ENCODE measurements at regions not wholly inside any gene's neighbourhood (a gene's known extent, or its start where the extent isn't known, plus 50 kb on each side); places are given as distances from the start of the nearest gene placed in this dataset.
A peak's percentile ranks its signal among the peaks of the same experiment; 100 is the strongest.

- Histone ChIP-seq H3K4me3 (no peak overlapping the region), H3K27me3 (no peaks in the 10 kb centered on the region), H3K27ac (peak overlapping the region; percentile 54), H3K4me1 (no peaks in the 10 kb centered on the region), H3K36me3 (no peaks in the 10 kb centered on the region), H3K9ac (ENCODE audit: low read depth in 2 of 2, low read length in 2 of 2) (no peak overlapping the region), H3K9me3 (no peaks in the 10 kb centered on the region)
- no peak for TF ChIP-seq CTCF (IDR thresholded peaks at IDR 0.05)
- intact Hi-C loops (cut with DNase I) = no loop called here
- DNase-seq = no peak
Observed at GRCh38 chr3:116940719-116941118, 231.1 kb downstream of the TUSC7 start.

GRCh38 chr3:116946376-116946775 lies 236.8 kb downstream of the TUSC7 start:
- no peaks in the 10 kb centered on the region for H3K27me3 ChIP-seq
- H3K27ac ChIP-seq = no peak overlapping the region
- no peaks in the 10 kb centered on the region for H3K36me3 ChIP-seq
- no peak overlapping the region for H3K9ac ChIP-seq (ENCODE audit: low read depth in 2 of 2, low read length in 2 of 2)
- H3K4me1 ChIP-seq = no peaks in the 10 kb centered on the region
- H3K9me3 ChIP-seq = no peaks in the 10 kb centered on the region
- H3K4me3 ChIP-seq = no peak overlapping the region
- no peak for DNase-seq
- no peak for TF ChIP-seq CTCF (IDR thresholded peaks at IDR 0.05)
- intact Hi-C loops (cut with DNase I) = no loop called here

- no peaks in the 10 kb centered on the region for H3K27me3 ChIP-seq
- H3K9me3 ChIP-seq = no peaks in the 10 kb centered on the region
- no peaks in the 10 kb centered on the region for H3K36me3 ChIP-seq
- H3K4me3 ChIP-seq = no peak overlapping the region
- intact Hi-C loops (cut with DNase I) = no loop called here
- no peak overlapping the region for H3K27ac ChIP-seq
- no peak for DNase-seq
- no peak for TF ChIP-seq CTCF (IDR thresholded peaks at IDR 0.05)
- no peaks in the 10 kb centered on the region for H3K4me1 ChIP-seq
- no peak overlapping the region for H3K9ac ChIP-seq (ENCODE audit: low read depth in 2 of 2, low read length in 2 of 2)
Observed at GRCh38 chr3:116947148-116947547, 237.6 kb downstream of the TUSC7 start.

- no peak overlapping the region for H3K4me3 ChIP-seq
Observed at GRCh38 chr3:116947809-116948208, 238.2 kb downstream of the TUSC7 start.

GRCh38 chr3:116950301-116951055 lies 240.9 kb downstream of the TUSC7 start:
- Histone ChIP-seq H3K9me3 (no peaks in the 10 kb centered on the region), H3K27me3 (no peaks in the 10 kb centered on the region), H3K4me1 (no peaks in the 10 kb centered on the region), H3K27ac (no peak overlapping the region), H3K36me3 (no peaks in the 10 kb centered on the region), H3K9ac (ENCODE audit: low read depth in 2 of 2, low read length in 2 of 2) (no peak overlapping the region), H3K4me3 (no peak overlapping the region)
- intact Hi-C loops (cut with DNase I) = no loop called here
- TF ChIP-seq CTCF (IDR thresholded peaks at IDR 0.05) = no peak
- DNase-seq = no peak

More at GRCh38 chr3:116947809-116948208, 238.2 kb downstream of the TUSC7 start:
- Histone ChIP-seq H3K27ac (no peak overlapping the region), H3K9ac (ENCODE audit: low read depth in 2 of 2, low read length in 2 of 2) (no peak overlapping the region), H3K27me3 (no peaks in the 10 kb centered on the region), H3K36me3 (no peaks in the 10 kb centered on the region), H3K4me1 (no peaks in the 10 kb centered on the region), H3K9me3 (no peaks in the 10 kb centered on the region)
- no peak for DNase-seq
- intact Hi-C loops (cut with DNase I) = no loop called here
- no peak for TF ChIP-seq CTCF (IDR thresholded peaks at IDR 0.05)

Measured in colonic mucosa (tissue), 4 donors.